ENCODE measurements at regions not wholly inside any gene's neighbourhood (a gene's known extent, or its start where the extent isn't known, plus 50 kb on each side); places are given as distances from the start of the nearest gene placed in this dataset.

GRCh38 chr2:48865704-48866103 lies 110.2 kb upstream of the LHCGR start:
- H3K4me1 Mint-ChIP-seq: no peaks in the 10 kb centered on the region
- TF ChIP-seq CTCF (IDR thresholded peaks at IDR 0.05; ENCODE audit: unreplicated experiment in 3 of 3): no peak
- no peaks in the 10 kb centered on the region for H3K27me3 Mint-ChIP-seq (ENCODE audit: low read depth)
- no peaks in the 10 kb centered on the region for H3K36me3 Mint-ChIP-seq (ENCODE audit: low read depth)
- no peak overlapping the region for H3K27ac Mint-ChIP-seq
- H3K9me3 Mint-ChIP-seq: no peaks in the 10 kb centered on the region
- H3K4me3 Mint-ChIP-seq: no peak overlapping the region

- Mint-ChIP-seq H3K36me3 (ENCODE audit: low read depth) (no peaks in the 10 kb centered on the region), H3K4me1 (no peaks in the 10 kb centered on the region), H3K9me3 (no peaks in the 10 kb centered on the region), H3K4me3 (no peak overlapping the region), H3K27ac (no peak overlapping the region), H3K27me3 (ENCODE audit: low read depth) (peaks cover 8% of the 10 kb centered on the region)
- TF ChIP-seq CTCF (IDR thresholded peaks at IDR 0.05; ENCODE audit: unreplicated experiment in 3 of 3): no peak
Observed at GRCh38 chr2:48860380-48860779, 104.9 kb upstream of the LHCGR start.

- Mint-ChIP-seq H3K36me3 (ENCODE audit: low read depth) (no peaks in the 10 kb centered on the region), H3K27me3 (ENCODE audit: low read depth) (peaks cover 10% of the 10 kb centered on the region)
Observed at GRCh38 chr2:48856657-48857056, 101.1 kb upstream of the LHCGR start.

GRCh38 chr2:48856144-48856543 lies 100.6 kb upstream of the LHCGR start:
- Mint-ChIP-seq H3K27me3 (ENCODE audit: low read depth) (peaks cover 10% of the 10 kb centered on the region), H3K27ac (no peak overlapping the region), H3K36me3 (ENCODE audit: low read depth) (no peaks in the 10 kb centered on the region), H3K4me1 (no peaks in the 10 kb centered on the region), H3K4me3 (no peak overlapping the region), H3K9me3 (peaks cover 2% of the 10 kb centered on the region)
- no peak for TF ChIP-seq CTCF (IDR thresholded peaks at IDR 0.05; ENCODE audit: unreplicated experiment in 3 of 3)

More at GRCh38 chr2:48856657-48857056, 101.1 kb upstream of the LHCGR start:
- no peak overlapping the region for H3K27ac Mint-ChIP-seq
- H3K4me1 Mint-ChIP-seq: no peaks in the 10 kb centered on the region
- no peak overlapping the region for H3K4me3 Mint-ChIP-seq
- H3K9me3 Mint-ChIP-seq: no peaks in the 10 kb centered on the region
- no peak for TF ChIP-seq CTCF (IDR thresholded peaks at IDR 0.05; ENCODE audit: unreplicated experiment in 3 of 3)

- Mint-ChIP-seq H3K4me1 (no peaks in the 10 kb centered on the region), H3K27me3 (ENCODE audit: low read depth) (peaks cover 7% of the 10 kb centered on the region), H3K4me3 (no peak overlapping the region), H3K36me3 (ENCODE audit: low read depth) (no peaks in the 10 kb centered on the region), H3K9me3 (peaks cover 2% of the 10 kb centered on the region), H3K27ac (no peak overlapping the region)
- TF ChIP-seq CTCF (IDR thresholded peaks at IDR 0.05; ENCODE audit: unreplicated experiment in 3 of 3): no peak
Observed at GRCh38 chr2:48855142-48855541, 99.6 kb upstream of the LHCGR start.

- peaks cover 2% of the 10 kb centered on the region for H3K9me3 Mint-ChIP-seq
Observed at GRCh38 chr2:48854681-48855080, 99.2 kb upstream of the LHCGR start.

More at GRCh38 chr2:48854681-48855080, 99.2 kb upstream of the LHCGR start:
- TF ChIP-seq CTCF (IDR thresholded peaks at IDR 0.05; ENCODE audit: unreplicated experiment in 3 of 3): no peak
- H3K27ac Mint-ChIP-seq: no peak overlapping the region
- H3K4me3 Mint-ChIP-seq: no peak overlapping the region
- peaks cover 6% of the 10 kb centered on the region for H3K27me3 Mint-ChIP-seq (ENCODE audit: low read depth)
- no peaks in the 10 kb centered on the region for H3K36me3 Mint-ChIP-seq (ENCODE audit: low read depth)
- no peaks in the 10 kb centered on the region for H3K4me1 Mint-ChIP-seq
